OCI-LY3 (cell line): ENCODE measurements at regions not wholly inside any gene's neighbourhood (a gene's known extent, or its start where the extent isn't known, plus 50 kb on each side); places are given as distances from the start of the nearest gene placed in this dataset.

ENCODE experiments used
- H2AFZ ChIP-seq: fragments of 200-600, 300-600 bp; shearing (Covaris generic); 2 replicates; pipeline ENCODE4 v1.6.0; 2014; ENCODE audit warnings: antibody characterized with exemption, low read depth, low read length
- H3K27ac ChIP-seq: fragments of 200-600, 300-600 bp; sonication (generic); 2 replicates; pipeline ENCODE4 v1.5.1; 2014; ENCODE audit warnings: mild to moderate bottlenecking, low read length, moderate library complexity, mixed read lengths
- H3K27me3 ChIP-seq: fragments of 200-600, 300-600 bp; sonication (generic); 2 replicates; pipeline ENCODE4 v1.6.1; 2014; ENCODE audit warnings: low read depth, low read length, mixed read lengths
- H3K36me3 ChIP-seq: fragments of 200-600, 300-600 bp; sonication (generic); replicated peaks from 2 replicates; pipeline ENCODE3; 2014; ENCODE audit warnings: low read depth, low read length, mixed read lengths
- H3K4me1 ChIP-seq: fragments of 300-600, 200-600 bp; sonication (generic); 2 replicates; pipeline ENCODE4 v1.6.1; 2014; ENCODE audit warnings: low read length, mixed read lengths
- H3K4me2 ChIP-seq: fragments of 200-600, 300-600 bp; sonication (generic); 2 replicates; pipeline ENCODE4 v1.6.1; 2014; ENCODE audit warnings: low read length, mixed read lengths
- H3K4me3 ChIP-seq: fragments of 300-600, 200-600 bp; sonication (generic); 2 replicates; pipeline ENCODE4 v1.5.1; 2014; ENCODE audit warnings: antibody characterized with exemption, mild to moderate bottlenecking, low read length, moderate library complexity
- H3K79me2 ChIP-seq: fragments of 300-600, 200-600 bp; shearing (Covaris generic); 2 replicates; pipeline ENCODE4 v1.6.1; 2014; ENCODE audit warnings: mild to moderate bottlenecking, low read length, mixed read lengths
- H3K9ac ChIP-seq: fragments of 300-600, 200-600 bp; shearing (Covaris generic); 2 replicates; pipeline ENCODE4 v1.6.0; 2014; ENCODE audit warnings: mild to moderate bottlenecking, low read length, moderate library complexity
- H3K9me3 ChIP-seq: fragments of 200-600, 300-600 bp; shearing (Covaris generic); 2 replicates; pipeline ENCODE4 v1.6.1; 2014; ENCODE audit warnings: low read length, mixed read lengths; ENCODE audit not compliant: insufficient read depth
- H4K20me1 ChIP-seq: fragments of 200-600, 300-600 bp; sonication (generic); 2 replicates; pipeline ENCODE4 v1.6.1; 2016; ENCODE audit warnings: low read length, mixed read lengths; ENCODE audit not compliant: insufficient read depth
- EZH2phosphoT487 ChIP-seq: fragments of 200-600 bp; shearing (Covaris generic); IDR thresholded peaks from 2 replicates; pipeline ENCODE4 v1.6.1; 2018; ENCODE audit warnings: antibody characterized with exemption, mixed run types, low read depth
- TF ChIP-seq, protein P1 (sequence below): fragments of 200-600, 300-600 bp; sonication (generic); IDR thresholded peaks from 2 replicates; pipeline ENCODE4 v1.5.1; 2014; ENCODE audit warnings: antibody characterized with exemption, low read length, low read depth

DNA sequence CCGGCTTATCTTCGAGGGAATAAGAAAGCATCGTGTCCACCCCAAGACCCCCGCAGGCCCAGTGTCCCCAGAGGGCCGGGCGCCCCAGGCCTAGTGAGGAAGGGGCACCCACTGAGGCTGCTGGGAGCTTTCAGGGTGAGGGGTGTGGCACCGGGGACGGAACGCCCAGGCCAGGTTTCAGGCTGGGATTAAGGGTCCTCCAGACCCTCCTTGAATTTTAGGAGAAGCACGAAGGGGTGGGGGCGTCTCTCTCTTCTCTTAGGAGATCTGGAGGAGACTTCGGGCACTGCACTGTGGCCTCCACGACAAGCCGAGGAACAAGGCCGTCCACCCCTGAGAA lies 96.8 kb downstream of the PDGFA start:
- no peaks in the 10 kb centered on the region for H4K20me1 ChIP-seq
- no peaks in the 10 kb centered on the region for H3K79me2 ChIP-seq
- no peak overlapping the region for H2AFZ ChIP-seq
- no peak overlapping the region for H3K27ac ChIP-seq
- no peak overlapping the region for H3K4me2 ChIP-seq
- H3K27me3 ChIP-seq: no peaks in the 10 kb centered on the region
- H3K4me1 ChIP-seq: no peaks in the 10 kb centered on the region
- H3K9ac ChIP-seq: no peak overlapping the region
- TF ChIP-seq, protein P1, sequence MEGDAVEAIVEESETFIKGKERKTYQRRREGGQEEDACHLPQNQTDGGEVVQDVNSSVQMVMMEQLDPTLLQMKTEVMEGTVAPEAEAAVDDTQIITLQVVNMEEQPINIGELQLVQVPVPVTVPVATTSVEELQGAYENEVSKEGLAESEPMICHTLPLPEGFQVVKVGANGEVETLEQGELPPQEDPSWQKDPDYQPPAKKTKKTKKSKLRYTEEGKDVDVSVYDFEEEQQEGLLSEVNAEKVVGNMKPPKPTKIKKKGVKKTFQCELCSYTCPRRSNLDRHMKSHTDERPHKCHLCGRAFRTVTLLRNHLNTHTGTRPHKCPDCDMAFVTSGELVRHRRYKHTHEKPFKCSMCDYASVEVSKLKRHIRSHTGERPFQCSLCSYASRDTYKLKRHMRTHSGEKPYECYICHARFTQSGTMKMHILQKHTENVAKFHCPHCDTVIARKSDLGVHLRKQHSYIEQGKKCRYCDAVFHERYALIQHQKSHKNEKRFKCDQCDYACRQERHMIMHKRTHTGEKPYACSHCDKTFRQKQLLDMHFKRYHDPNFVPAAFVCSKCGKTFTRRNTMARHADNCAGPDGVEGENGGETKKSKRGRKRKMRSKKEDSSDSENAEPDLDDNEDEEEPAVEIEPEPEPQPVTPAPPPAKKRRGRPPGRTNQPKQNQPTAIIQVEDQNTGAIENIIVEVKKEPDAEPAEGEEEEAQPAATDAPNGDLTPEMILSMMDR: no peak
- no peak for TF ChIP-seq EZH2phosphoT487
- no peak overlapping the region for H3K4me3 ChIP-seq
- H3K36me3 ChIP-seq: no peaks in the 10 kb centered on the region
- no peaks in the 10 kb centered on the region for H3K9me3 ChIP-seq

DNA sequence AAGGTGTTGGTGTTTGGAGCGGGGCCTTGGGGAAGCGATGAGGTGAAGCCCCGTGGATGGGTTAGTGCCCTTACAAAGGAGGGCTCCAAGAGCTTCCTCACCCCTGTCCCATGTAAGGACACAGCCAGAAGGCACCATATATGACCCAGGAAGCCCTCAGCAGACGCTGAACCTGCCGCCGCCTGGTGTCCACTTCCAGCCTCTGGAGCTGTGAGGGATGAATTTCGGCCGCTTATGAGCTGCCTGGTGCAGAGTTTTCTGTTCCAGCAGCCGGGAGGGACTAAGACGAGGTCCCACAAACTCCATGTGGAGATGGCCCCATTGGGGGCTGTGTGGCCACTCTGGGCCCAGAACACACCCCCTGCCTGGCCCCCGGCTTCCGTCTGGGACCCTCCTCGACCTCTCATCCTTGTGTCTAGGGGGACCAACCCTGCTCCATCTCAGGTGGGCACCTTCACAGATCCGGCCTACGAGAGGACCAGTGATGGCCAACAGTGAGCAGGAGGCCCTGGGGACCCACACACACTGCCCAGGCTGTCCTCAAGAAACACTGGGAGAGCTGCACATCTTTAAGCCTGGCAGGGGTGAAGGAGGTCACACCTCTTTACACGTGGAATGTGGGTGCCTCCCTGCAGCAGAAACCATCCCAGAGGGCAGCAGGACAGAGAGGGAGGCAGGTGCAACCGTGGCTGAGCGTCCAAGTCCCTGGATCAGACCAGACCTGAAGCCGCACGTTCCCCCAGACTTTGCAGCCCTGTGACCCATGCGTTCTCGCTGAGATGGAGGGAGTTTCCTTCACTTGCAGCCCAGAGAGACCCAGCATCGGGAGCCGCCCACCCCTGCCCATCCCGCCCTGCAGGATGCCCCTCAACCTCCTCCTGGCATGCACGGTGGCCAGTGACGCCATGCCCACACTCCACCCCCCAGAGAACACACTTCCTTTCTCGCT lies 96.1 kb downstream of the PDGFA start:
- Histone ChIP-seq H4K20me1 (no peaks in the 10 kb centered on the region), H3K9ac (no peak overlapping the region), H3K4me2 (no peak overlapping the region), H2AFZ (no peak overlapping the region), H3K36me3 (no peaks in the 10 kb centered on the region), H3K4me3 (no peak overlapping the region), H3K27ac (no peak overlapping the region), H3K4me1 (no peaks in the 10 kb centered on the region), H3K79me2 (no peaks in the 10 kb centered on the region), H3K9me3 (no peaks in the 10 kb centered on the region), H3K27me3 (no peaks in the 10 kb centered on the region)
- TF ChIP-seq EZH2phosphoT487: no peak
- TF ChIP-seq, protein P1: no peak

- H3K4me2 ChIP-seq: no peak overlapping the region
- no peaks in the 10 kb centered on the region for H4K20me1 ChIP-seq
- H2AFZ ChIP-seq: no peak overlapping the region
- H3K27ac ChIP-seq: no peak overlapping the region
- H3K79me2 ChIP-seq: no peaks in the 10 kb centered on the region
- no peaks in the 10 kb centered on the region for H3K4me1 ChIP-seq
- no peak overlapping the region for H3K9ac ChIP-seq
- no peaks in the 10 kb centered on the region for H3K9me3 ChIP-seq
- TF ChIP-seq, protein P1: no peak
- no peak for TF ChIP-seq EZH2phosphoT487
- H3K36me3 ChIP-seq: no peaks in the 10 kb centered on the region
- no peak overlapping the region for H3K4me3 ChIP-seq
- H3K27me3 ChIP-seq: no peaks in the 10 kb centered on the region
These were observed 95.2 kb downstream of the PDGFA start for GRCh38 chr7:424301-424935.

- H3K27ac ChIP-seq: no peak overlapping the region
- H3K36me3 ChIP-seq: no peaks in the 10 kb centered on the region
- H3K79me2 ChIP-seq: no peaks in the 10 kb centered on the region
- no peak overlapping the region for H2AFZ ChIP-seq
- H3K4me3 ChIP-seq: no peak overlapping the region
- H3K9ac ChIP-seq: no peak overlapping the region
- H3K4me1 ChIP-seq: no peaks in the 10 kb centered on the region
- no peaks in the 10 kb centered on the region for H3K27me3 ChIP-seq
- no peaks in the 10 kb centered on the region for H3K9me3 ChIP-seq
- H3K4me2 ChIP-seq: no peak overlapping the region
- H4K20me1 ChIP-seq: no peaks in the 10 kb centered on the region
- no peak for TF ChIP-seq EZH2phosphoT487
- TF ChIP-seq, protein P1: no peak
These were observed 94.5 kb downstream of the PDGFA start for GRCh38 chr7:424961-425793.
